ENCODE measurements at regions not wholly inside any gene's neighbourhood (a gene's known extent, or its start where the extent isn't known, plus 50 kb on each side); places are given as distances from the start of the nearest gene placed in this dataset.

DNA sequence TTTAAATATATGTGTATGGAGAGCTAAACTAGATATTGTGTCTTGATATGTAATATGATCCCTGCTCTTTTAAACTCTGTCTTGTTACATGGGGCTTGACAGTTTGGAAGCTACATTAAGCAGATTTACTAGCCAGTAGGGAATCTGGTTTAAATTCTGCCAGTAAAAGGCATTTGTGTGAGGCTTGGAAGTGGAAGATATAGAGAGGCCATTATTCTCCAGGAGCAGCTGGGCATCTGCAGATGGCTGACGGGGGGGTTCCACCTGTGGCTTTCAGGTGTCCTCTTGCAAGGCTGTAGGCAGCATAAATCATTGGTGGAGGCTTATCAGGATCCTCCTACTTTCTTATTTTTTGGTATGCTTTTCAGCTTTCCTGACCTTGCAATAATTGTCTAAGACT lies 179.1 kb upstream of the FBXL7 start:
- FAIRE-seq (no peak), DNase-seq (ENCODE audit: low read depth in 1 of 2, low spot score in 2 of 2) (no peak)
- no peaks in the 10 kb centered on the region for H3K79me2 ChIP-seq (ENCODE audit: control insufficient read depth in 1 of 2, insufficient read depth in 2 of 2, low read length in 2 of 2)
- 76% methylated on average over 1 of the region's 1 CpG; no CpG with 5 or more reads in 1 of the 2 experiments for WGBS, 2 experiments (ENCODE audit: extremely low coverage in 1 of 2, insufficient coverage in 1 of 2, insufficient read length in 1 of 2, insufficient replicate concordance in 2 of 2, low coverage in 1 of 2, low lambda C conversion rate in 2 of 2, missing lambda C conversion rate in 1 of 2)
- H3K18ac ChIP-seq (ENCODE audit: extremely low read depth, low read length) = no peak overlapping the region
- H3K27me3 ChIP-seq (replicated peaks in 1 of 4; ENCODE audit: control insufficient read depth in 3 of 4, extremely low read depth in 1 of 4, insufficient read depth in 3 of 4, low read length in 3 of 4) = no peaks in the 10 kb centered on the region
- no peak overlapping the region for H4K91ac ChIP-seq (replicated peaks; ENCODE audit: insufficient read length, low read length)
- H4K8ac ChIP-seq (ENCODE audit: extremely low read depth, insufficient read depth, low read length) = no peak overlapping the region
- no peak overlapping the region for H3K9ac ChIP-seq (replicated peaks in 1 of 4; ENCODE audit: extremely low read depth in 1 of 4, low read depth in 3 of 4, low read length in 3 of 4)
- H3K23me2 ChIP-seq (ENCODE audit: low read depth, low read length) = no peaks in the 10 kb centered on the region
- TF ChIP-seq KDM5A (IDR thresholded peaks at IDR 0.05; ENCODE audit: low read length) = no peak
- no peak overlapping the region for H2BK12ac ChIP-seq (ENCODE audit: low read depth, low read length)
- H3K14ac ChIP-seq (ENCODE audit: insufficient read length) = no peak overlapping the region
- H3K4me2 ChIP-seq (ENCODE audit: insufficient read depth in 1 of 2, low read depth in 2 of 2, low read length in 2 of 2) = no peak overlapping the region
- H3K4me1 ChIP-seq (replicated peaks in 1 of 4; ENCODE audit: control insufficient read depth in 3 of 4, insufficient read depth in 4 of 4, low read length in 3 of 4) = no peaks in the 10 kb centered on the region
- no peaks in the 10 kb centered on the region for H3K9me3 ChIP-seq (ENCODE audit: insufficient read depth in 2 of 2, low read depth in 1 of 2, low read length in 1 of 2)
- POLR2A ChIA-PET (ENCODE audit: partially characterized antibody) = no interaction called here
- no peak overlapping the region for H2BK5ac ChIP-seq (ENCODE audit: low read depth, low read length)
- no peak overlapping the region for H2BK120ac ChIP-seq (replicated peaks; ENCODE audit: low read depth, low read length)
- H3K36me3 ChIP-seq (ENCODE audit: control insufficient read depth in 2 of 4, insufficient read depth in 4 of 4, low read length in 3 of 4) = no peaks in the 10 kb centered on the region
- CTCF ChIA-PET (ENCODE audit: partially characterized antibody) = interaction anchor here (2.5 kb wide), 1 partner anchor 30 kb away, joined by 8 read pairs; no protein-coding TSS in a partner anchor
- H3K56ac ChIP-seq (replicated peaks; ENCODE audit: insufficient read length, low read depth, low read length) = no peak overlapping the region
- H2BK20ac ChIP-seq (ENCODE audit: low read length) = no peak overlapping the region
- H2BK15ac ChIP-seq (ENCODE audit: low read length) = no peak overlapping the region
- no peaks in the 10 kb centered on the region for H3K79me1 ChIP-seq (ENCODE audit: low read depth, low read length)
- no peak overlapping the region for H3K23ac ChIP-seq (ENCODE audit: insufficient read length)
- H2AK5ac ChIP-seq (ENCODE audit: low read depth, low read length) = no peak overlapping the region
- no peak overlapping the region for H3K27ac ChIP-seq (ENCODE audit: low read depth, low read length)
- no peak overlapping the region for H3K4me3 ChIP-seq (ENCODE audit: extremely low read depth in 1 of 4, insufficient read depth in 2 of 4, low read depth in 3 of 4, low read length in 4 of 4)
- no peak overlapping the region for H2AFZ ChIP-seq (ENCODE audit: low read length)
- H4K20me1 ChIP-seq (replicated peaks in 1 of 2; ENCODE audit: control insufficient read depth in 1 of 2, insufficient read depth in 2 of 2, low read length in 2 of 2) = no peaks in the 10 kb centered on the region
- H4K5ac ChIP-seq (ENCODE audit: insufficient read length, low read depth, low read length) = no peak overlapping the region
- H3K4ac ChIP-seq (replicated peaks; ENCODE audit: insufficient read length, low read depth, low read length) = no peak overlapping the region

Data from H1 (cell line).